Caco-2 (cell line): ENCODE measurements at regions not wholly inside any gene's neighbourhood (a gene's known extent, or its start where the extent isn't known, plus 50 kb on each side); places are given as distances from the start of the nearest gene placed in this dataset.

Source experiments
- BruUV-seq: library from RNA; stranded (reverse); fragments of 400-500 nt; replicated peaks from 2 replicates; lab custom pipeline; 2021; lab: Mats Ljungman, UMichigan
- CTCF ChIA-PET: fragments of 300-600 bp; sonication (Branson Sonifier 250); formaldehyde crosslinking; loops from one replicate; lab custom pipeline; 2022; ENCODE audit warnings: antibody characterized with exemption; lab: Charles Lee
- POLR2A ChIA-PET: fragments of 300-600 bp; sonication (Branson Sonifier 250); formaldehyde crosslinking; loops from one replicate; lab custom pipeline; 2022; ENCODE audit warnings: antibody characterized with exemption; lab: Charles Lee
- DNase-seq, 2 experiments: peaks; one replicate each; pipeline versions ENCODE4 v3.0.0 to v3.0.0-alpha.2; 2020 to 2022
- H3K27me3 ChIP-seq: replicated peaks from 2 replicates; pipeline ENCODE4 v1.6.0; 2011; ENCODE audit warnings: low read length; ENCODE audit not compliant: control insufficient read depth, insufficient read depth
- H3K36me3 ChIP-seq: 2 replicates; pipeline ENCODE4 v1.5.1; 2011; ENCODE audit warnings: low read length; ENCODE audit not compliant: control insufficient read depth, insufficient read depth
- H3K4me1 ChIP-seq: fragments of 250-450 bp; sonication (Bioruptor Pico); 2 replicates; pipeline ENCODE4 v1.5.1; 2020; ENCODE audit warnings: mild to moderate bottlenecking
- H3K4me3 ChIP-seq: 2 replicates; pipeline ENCODE4 v1.5.1; 2011; ENCODE audit warnings: low read depth, mild to moderate bottlenecking, control low read depth, low read length
- H3K9me3 ChIP-seq: fragments of 250-450 bp; sonication (Bioruptor Pico); 2 replicates; pipeline ENCODE4 v1.5.1; 2020; ENCODE audit warnings: mild to moderate bottlenecking, moderate library complexity
- H3K27ac Mint-ChIP-seq: one replicate; pipeline ENCODE4 v1.8.0; 2022; ENCODE audit warnings: mixed read lengths; ENCODE audit not compliant: unreplicated experiment
- H3K27me3 Mint-ChIP-seq: one replicate; pipeline ENCODE4 v1.8.0; 2022; ENCODE audit warnings: mixed read lengths; ENCODE audit not compliant: insufficient read depth, unreplicated experiment
- H3K36me3 Mint-ChIP-seq: one replicate; pipeline ENCODE4 v1.8.0; 2022; ENCODE audit warnings: mild to moderate bottlenecking, mixed read lengths; ENCODE audit not compliant: insufficient read depth, unreplicated experiment
- H3K4me1 Mint-ChIP-seq: one replicate; pipeline ENCODE4 v1.8.0; 2022; ENCODE audit warnings: low read depth, mixed read lengths; ENCODE audit not compliant: unreplicated experiment
- H3K4me3 Mint-ChIP-seq: one replicate; pipeline ENCODE4 v1.8.0; 2022; ENCODE audit warnings: mild to moderate bottlenecking, moderate library complexity, mixed read lengths; ENCODE audit not compliant: unreplicated experiment
- H3K9me3 Mint-ChIP-seq: one replicate; pipeline ENCODE4 v1.8.0; 2022; ENCODE audit warnings: mixed read lengths; ENCODE audit not compliant: unreplicated experiment
- CTCF ChIP-seq, 2 experiments: fragments of 200-600 bp in 1 of 2; IDR thresholded peaks; 1 replicate in 1 of 2; 2 replicates in 1 of 2; pipeline versions ENCODE4 v1.5.1 to v1.8.0; 2011 to 2022; ENCODE audit warnings: antibody characterized with exemption in 1 of 2, control low read depth in 1 of 2, inconsistent platforms in 1 of 2, low read depth in 1 of 2, low read length in 1 of 2, mild to moderate bottlenecking in 1 of 2, moderate library complexity in 1 of 2; ENCODE audit not compliant: insufficient read depth in 1 of 2, severe bottlenecking in 1 of 2, unreplicated experiment in 1 of 2
- intact Hi-C: fragments of 100-400 bp; cut with micrococcal nuclease; formaldehyde crosslinking; loops from one replicate; pipeline ENCODE4 v1.10.0; 2022; ENCODE audit not compliant: unreplicated experiment

GRCh38 chr7:113289140-113289740 lies 170.9 kb upstream of the SMIM30 start:
- ChIA-PET CTCF (interaction anchor here (0.6 to 1.0 kb wide), 7 partner anchors 20 to 276 kb away, joined by 3 to 40 read pairs (median 3); no protein-coding TSS in a partner anchor), POLR2A (no interaction called here)
- BruUV-seq = no TSS peak
- Histone ChIP-seq H3K4me3 (no peak overlapping the region), H3K36me3 (no peaks in the 10 kb centered on the region), H3K4me1 (no peaks in the 10 kb centered on the region), H3K9me3 (no peaks in the 10 kb centered on the region), H3K27me3 (no peaks in the 10 kb centered on the region)
- DNase-seq = peak; percentile 33 to 45
- Mint-ChIP-seq H3K27ac (no peak overlapping the region), H3K4me3 (no peak overlapping the region), H3K27me3 (peaks cover 3% of the 10 kb centered on the region), H3K9me3 (no peaks in the 10 kb centered on the region), H3K4me1 (no peaks in the 10 kb centered on the region), H3K36me3 (no peaks in the 10 kb centered on the region)
- intact Hi-C loops = loop anchor here (1.0 to 2.0 kb wide), 5 partner anchors 130 to 739 kb away; no protein-coding TSS in a partner anchor
- TF ChIP-seq CTCF (IDR thresholded peaks at IDR 0.05; ENCODE audit: insufficient read depth in 1 of 2, low read depth in 1 of 2, low read length in 1 of 2, severe bottlenecking in 1 of 2, unreplicated experiment in 1 of 2) = peak; percentile 31 to 66

- intact Hi-C loops = no loop called here
- Histone ChIP-seq H3K9me3 (no peaks in the 10 kb centered on the region), H3K4me3 (no peak overlapping the region), H3K4me1 (no peaks in the 10 kb centered on the region), H3K36me3 (no peaks in the 10 kb centered on the region), H3K27me3 (no peaks in the 10 kb centered on the region)
- H3K27ac Mint-ChIP-seq = no peak overlapping the region
- no peak overlapping the region for H3K4me3 Mint-ChIP-seq
- H3K9me3 Mint-ChIP-seq = no peaks in the 10 kb centered on the region
- no peak for TF ChIP-seq CTCF (IDR thresholded peaks at IDR 0.05; ENCODE audit: insufficient read depth in 1 of 2, low read depth in 1 of 2, low read length in 1 of 2, severe bottlenecking in 1 of 2, unreplicated experiment in 1 of 2)
- no peak for DNase-seq
- no peaks in the 10 kb centered on the region for H3K4me1 Mint-ChIP-seq
- ChIA-PET POLR2A (no interaction called here), CTCF (no interaction called here)
- peaks cover 8% of the 10 kb centered on the region for H3K27me3 Mint-ChIP-seq
- no peaks in the 10 kb centered on the region for H3K36me3 Mint-ChIP-seq
- BruUV-seq = no TSS peak
Observed at GRCh38 chr7:113285411-113285810, 167.1 kb upstream of the SMIM30 start.

- no peaks in the 10 kb centered on the region for H3K4me1 Mint-ChIP-seq
- 0 out of 2 replicates have a peak, but pooled peaks cover 4% of the 10 kb centered on the region for H3K4me1 ChIP-seq
- BruUV-seq = no TSS peak
- H3K27me3 ChIP-seq = no peaks in the 10 kb centered on the region
- no peaks in the 10 kb centered on the region for H3K9me3 ChIP-seq
- no peak overlapping the region for H3K4me3 Mint-ChIP-seq
- no peak for DNase-seq
- no peaks in the 10 kb centered on the region for H3K36me3 Mint-ChIP-seq
- no peaks in the 10 kb centered on the region for H3K36me3 ChIP-seq
- no peak overlapping the region for H3K4me3 ChIP-seq
- H3K27me3 Mint-ChIP-seq = peaks cover 8% of the 10 kb centered on the region
- TF ChIP-seq CTCF (IDR thresholded peaks at IDR 0.05; ENCODE audit: insufficient read depth in 1 of 2, low read depth in 1 of 2, low read length in 1 of 2, severe bottlenecking in 1 of 2, unreplicated experiment in 1 of 2) = no peak
- intact Hi-C loops = no loop called here
- POLR2A ChIA-PET = no interaction called here
- H3K27ac Mint-ChIP-seq = no peak overlapping the region
- CTCF ChIA-PET = interaction anchor here (1.0 kb wide), 1 partner anchor 124 kb away, joined by 3 read pairs; no protein-coding TSS in a partner anchor
- no peaks in the 10 kb centered on the region for H3K9me3 Mint-ChIP-seq
Observed at GRCh38 chr7:113283861-113284260, 165.5 kb upstream of the SMIM30 start.
